Mesodermal cell (in vitro differentiated cells): ENCODE measurements at regions not wholly inside any gene's neighbourhood (a gene's known extent, or its start where the extent isn't known, plus 50 kb on each side); places are given as distances from the start of the nearest gene placed in this dataset.
"Not testable (repeated sequence)": the region's sequence is repeated elsewhere in the genome, so short reads cannot be mapped to it uniquely, and the experiment has no call there.

Experiments used
- H3K27ac ChIP-seq: 2 replicates; pipeline ENCODE4 v1.7.0; 2013; ENCODE audit warnings: mild to moderate bottlenecking, low read depth, low read length, moderate library complexity; ENCODE audit not compliant: severe bottlenecking
- H3K36me3 ChIP-seq: 2 replicates; pipeline ENCODE4 v1.7.1; 2013; ENCODE audit warnings: mild to moderate bottlenecking, low read length, moderate library complexity; ENCODE audit not compliant: control insufficient read depth, insufficient read depth
- H3K4me1 ChIP-seq: one replicate; pipeline ENCODE4 v1.7.1; 2013; ENCODE audit warnings: mild to moderate bottlenecking, low read length; ENCODE audit not compliant: insufficient read depth, control insufficient read depth, poor library complexity, severe bottlenecking
- H3K4me3 ChIP-seq: 2 replicates; pipeline ENCODE4 v1.7.0; 2013; ENCODE audit warnings: low read length, control low read depth, mild to moderate bottlenecking; ENCODE audit not compliant: insufficient read depth, poor library complexity, severe bottlenecking; ENCODE audit errors: extremely low read depth
- H3K9me3 ChIP-seq: 2 replicates; pipeline ENCODE4 v1.7.1; 2013; ENCODE audit warnings: mild to moderate bottlenecking, low read length, moderate library complexity; ENCODE audit not compliant: control insufficient read depth
- WGBS, 2 experiments: methylation state at CpG; one replicate each; pipeline ENCODE4 v1.1.5; 2013; ENCODE audit warnings: missing lambda C conversion rate in 2 of 2; ENCODE audit not compliant: insufficient coverage in 2 of 2; 5-methylcytosine and 5-hydroxymethylcytosine counted together

- no peak overlapping the region for H3K4me3 ChIP-seq
- H3K36me3 ChIP-seq, result no peaks in the 10 kb centered on the region
- no peak overlapping the region for H3K27ac ChIP-seq
- WGBS, 2 experiments, result 80 to 87% methylated on average over 3 to 4 of the region's 5 CpGs
- H3K4me1 ChIP-seq, result no peaks in the 10 kb centered on the region
- H3K9me3 ChIP-seq, result peaks cover 10% of the 10 kb centered on the region
These were observed 378.7 kb upstream of the CNTN6 start for GRCh38 chr3:713947-714620.

GRCh38 chr3:721086-721485, 371.7 kb upstream of the CNTN6 start:
- Histone ChIP-seq H3K4me1 (no peaks in the 10 kb centered on the region), H3K27ac (no peak overlapping the region), H3K4me3 (no peak overlapping the region), H3K36me3 (no peaks in the 10 kb centered on the region), H3K9me3 (peaks cover 4% of the 10 kb centered on the region)
- no CpG with 5 or more reads among the region's 1 CpG for WGBS, 2 experiments

GRCh38 chr3:732326-732928, 360.4 kb upstream of the CNTN6 start:
- WGBS, 2 experiments, result 83% methylated on average over 1 to 2 of the region's 3 CpGs

GRCh38 chr3:733313-733712, 359.5 kb upstream of the CNTN6 start:
- Histone ChIP-seq H3K4me3 (no peak overlapping the region), H3K4me1 (no peaks in the 10 kb centered on the region), H3K27ac (no peak overlapping the region), H3K9me3 (peaks cover 6% of the 10 kb centered on the region), H3K36me3 (no peaks in the 10 kb centered on the region)
- 86% methylated on average over 2 of the region's 4 CpGs; no CpG with 5 or more reads in 1 of the 2 experiments for WGBS, 2 experiments

More at GRCh38 chr3:732326-732928, 360.4 kb upstream of the CNTN6 start:
- Histone ChIP-seq H3K4me3 (no peak overlapping the region), H3K9me3 (peaks cover 6% of the 10 kb centered on the region), H3K36me3 (no peaks in the 10 kb centered on the region), H3K27ac (no peak overlapping the region), H3K4me1 (no peaks in the 10 kb centered on the region)

- Histone ChIP-seq H3K9me3 (peaks cover 21% of the 10 kb centered on the region), H3K27ac (no peak overlapping the region), H3K36me3 (no peaks in the 10 kb centered on the region), H3K4me3 (no peak overlapping the region), H3K4me1 (no peaks in the 10 kb centered on the region)
- 88% methylated on average over 2 of the region's 3 CpGs; no CpG with 5 or more reads in 1 of the 2 experiments for WGBS, 2 experiments
These were observed 335.1 kb upstream of the CNTN6 start for GRCh38 chr3:757711-758110.

GRCh38 chr3:759106-759505, 333.7 kb upstream of the CNTN6 start:
- Histone ChIP-seq H3K36me3 (no peaks in the 10 kb centered on the region), H3K9me3 (peaks cover 13% of the 10 kb centered on the region), H3K27ac (no peak overlapping the region), H3K4me3 (no peak overlapping the region), H3K4me1 (no peaks in the 10 kb centered on the region)

GRCh38 chr3:773433-773832, 319.4 kb upstream of the CNTN6 start:
- not testable (repeated sequence) for H3K4me1 ChIP-seq, H3K36me3 ChIP-seq, H3K27ac ChIP-seq, H3K4me3 ChIP-seq
- peaks cover 12% of the 10 kb centered on the region for H3K9me3 ChIP-seq
- no CpG with 5 or more reads among the region's 3 CpGs for whole genome bisulfite sequencing, 2 experiments

GRCh38 chr3:775178-775880, 317.5 kb upstream of the CNTN6 start:
- WGBS, 2 experiments, result 100% methylated on average over 3 of the region's 6 CpGs; no CpG with 5 or more reads in 1 of the 2 experiments
- Histone ChIP-seq H3K4me1 (no peaks in the 10 kb centered on the region), H3K9me3 (peaks cover 18% of the 10 kb centered on the region)

GRCh38 chr3:780505-780904, 312.3 kb upstream of the CNTN6 start:
- Histone ChIP-seq H3K4me3 (no peak overlapping the region), H3K4me1 (no peaks in the 10 kb centered on the region), H3K9me3 (peaks cover 10% of the 10 kb centered on the region), H3K36me3 (no peaks in the 10 kb centered on the region), H3K27ac (no peak overlapping the region)
- 92% methylated on average over 2 of the region's 3 CpGs; no CpG with 5 or more reads in 1 of the 2 experiments for WGBS, 2 experiments

More at GRCh38 chr3:775178-775880, 317.5 kb upstream of the CNTN6 start:
- Histone ChIP-seq H3K27ac (no peak overlapping the region), H3K36me3 (no peaks in the 10 kb centered on the region), H3K4me3 (no peak overlapping the region)

- 77% methylated on average over 3 of the region's 5 CpGs; no CpG with 5 or more reads in 1 of the 2 experiments for WGBS, 2 experiments
- no peak overlapping the region for H3K4me3 ChIP-seq
- H3K36me3 ChIP-seq, result no peaks in the 10 kb centered on the region
- H3K27ac ChIP-seq, result no peak overlapping the region
- peaks cover 13% of the 10 kb centered on the region for H3K9me3 ChIP-seq
- no peaks in the 10 kb centered on the region for H3K4me1 ChIP-seq
These were observed 301.4 kb upstream of the CNTN6 start for GRCh38 chr3:791442-791841.

GRCh38 chr3:792630-793029, 300.2 kb upstream of the CNTN6 start:
- no peaks in the 10 kb centered on the region for H3K36me3 ChIP-seq
- 79 to 85% methylated on average over 7 to 8 of the region's 8 CpGs for WGBS, 2 experiments
- no peaks in the 10 kb centered on the region for H3K4me1 ChIP-seq
- peaks cover 13% of the 10 kb centered on the region for H3K9me3 ChIP-seq
- H3K27ac ChIP-seq, result no peak overlapping the region
- H3K4me3 ChIP-seq, result no peak overlapping the region
